ENCODE measurements at regions not wholly inside any gene's neighbourhood (a gene's known extent, or its start where the extent isn't known, plus 50 kb on each side); places are given as distances from the start of the nearest gene placed in this dataset.
A peak's percentile ranks its signal among the peaks of the same experiment; 100 is the strongest.

DNA sequence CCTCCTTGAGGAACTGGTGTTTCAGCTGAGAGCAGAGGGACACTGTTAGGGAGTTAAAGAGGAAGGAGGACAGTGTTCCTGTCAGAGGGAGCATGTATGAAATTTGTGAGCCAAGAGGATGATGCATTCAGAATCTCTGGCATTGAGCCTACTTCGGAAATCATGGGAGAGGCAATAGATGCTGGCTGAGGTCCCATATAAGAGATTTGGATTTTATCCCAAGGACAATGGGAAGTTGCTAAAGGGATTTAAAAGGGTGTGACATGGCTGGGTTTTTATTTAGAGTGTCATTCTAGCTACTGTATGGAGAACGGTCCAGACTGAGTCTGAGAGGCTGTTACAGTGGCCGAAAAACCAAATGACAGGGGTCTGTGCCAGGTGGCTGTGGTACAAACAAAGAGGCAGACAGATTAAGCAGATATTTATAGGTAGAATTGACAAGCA is 403.2 kb upstream of the B3GALT2 start:
- H3K18ac ChIP-seq (ENCODE audit: low read length): no peak overlapping the region
- H2AK5ac ChIP-seq (ENCODE audit: low read length): no peak overlapping the region
- H3K4me3 ChIP-seq (ENCODE audit: low read depth, low read length): no peak overlapping the region
- H3K79me2 ChIP-seq (ENCODE audit: control insufficient read depth, insufficient read depth, low read length, poor library complexity): no peaks in the 10 kb centered on the region
- no peak overlapping the region for H3K27ac ChIP-seq (ENCODE audit: low read depth, low read length)
- H3K14ac ChIP-seq (ENCODE audit: low read length): no peak overlapping the region
- no CpG with 5 or more reads among the region's 3 CpGs for WGBS (ENCODE audit: extremely low coverage, insufficient coverage, insufficient read length)
- no peaks in the 10 kb centered on the region for H3K4me1 ChIP-seq (ENCODE audit: control insufficient read depth in 1 of 2, insufficient read depth in 2 of 2, low read length in 2 of 2)
- no peak overlapping the region for H2BK12ac ChIP-seq (ENCODE audit: low read length)
- peak overlapping the region; percentile 72 for H3K9ac ChIP-seq (ENCODE audit: low read length)
- H4K8ac ChIP-seq (ENCODE audit: low read depth, low read length): no peak overlapping the region
- H3K36me3 ChIP-seq (ENCODE audit: control insufficient read depth in 1 of 2, insufficient read depth in 2 of 2, low read length in 2 of 2): no peaks in the 10 kb centered on the region
- H3K4me2 ChIP-seq (ENCODE audit: low read length): no peak overlapping the region
- H3K4ac ChIP-seq (ENCODE audit: low read depth, low read length): no peak overlapping the region
- H2AFZ ChIP-seq (ENCODE audit: insufficient read depth, low read length, poor library complexity): no peak overlapping the region
- no peak overlapping the region for H2BK120ac ChIP-seq (ENCODE audit: insufficient read depth, low read length, poor library complexity)
- H3K23ac ChIP-seq (ENCODE audit: low read length): no peak overlapping the region
- DNase-seq: no peak
- H3K9me3 ChIP-seq (ENCODE audit: insufficient read depth, low read depth, low read length): no peaks in the 10 kb centered on the region
- no peaks in the 10 kb centered on the region for H3K79me1 ChIP-seq (ENCODE audit: low read length)
- H3K27me3 ChIP-seq (ENCODE audit: insufficient read depth, low read length): no peaks in the 10 kb centered on the region
- no peak overlapping the region for H2BK5ac ChIP-seq (ENCODE audit: low read depth, low read length, poor library complexity)
- H4K12ac ChIP-seq (ENCODE audit: low read depth, low read length): no peak overlapping the region
- H4K91ac ChIP-seq (ENCODE audit: low read depth, low read length): no peak overlapping the region

DNA sequence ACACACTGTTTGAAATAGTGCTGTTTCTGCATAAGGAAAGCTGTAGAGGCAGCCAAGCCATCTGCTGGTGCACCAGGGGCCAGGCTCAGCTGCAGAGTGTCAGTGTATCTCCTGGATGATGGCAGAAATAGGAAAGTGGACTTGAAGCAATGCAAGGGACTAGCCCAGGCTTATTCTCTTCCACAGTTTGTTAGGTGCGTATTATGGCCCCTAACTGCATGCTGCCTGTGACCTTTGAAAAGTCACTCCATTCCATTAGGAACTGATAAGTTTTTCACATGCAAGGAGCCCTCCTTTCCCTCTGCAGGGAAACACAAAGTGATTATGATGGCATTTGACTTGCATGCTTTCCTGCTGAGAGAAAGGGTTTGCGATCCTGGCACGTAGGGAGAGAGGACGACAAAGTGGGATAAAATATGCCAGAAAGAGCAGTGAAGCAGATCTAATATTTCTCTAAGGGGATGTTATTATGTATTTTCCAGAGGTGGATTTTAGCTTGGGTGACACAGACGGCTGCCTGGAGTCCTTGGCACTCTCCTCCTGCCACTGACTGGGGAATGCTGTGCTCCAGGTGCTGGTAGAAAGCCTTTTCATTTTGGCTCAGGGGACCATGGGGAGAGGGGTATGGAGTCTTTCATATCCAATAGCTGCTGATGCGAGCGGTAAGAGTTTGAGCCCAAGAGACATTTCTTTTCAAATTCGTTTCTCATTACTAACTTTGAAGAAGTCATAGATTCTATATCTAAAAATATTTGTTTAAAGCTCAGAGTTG is 402.1 kb upstream of the B3GALT2 start:
- no peak overlapping the region for H2BK12ac ChIP-seq (ENCODE audit: low read length)
- no peak overlapping the region for H2BK5ac ChIP-seq (ENCODE audit: low read depth, low read length, poor library complexity)
- no peak overlapping the region for H3K27ac ChIP-seq (ENCODE audit: low read depth, low read length)
- no peak overlapping the region for H3K14ac ChIP-seq (ENCODE audit: low read length)
- H2AK5ac ChIP-seq (ENCODE audit: low read length): no peak overlapping the region
- no peak overlapping the region for H4K8ac ChIP-seq (ENCODE audit: low read depth, low read length)
- no peak overlapping the region for H3K4me2 ChIP-seq (ENCODE audit: low read length)
- no peak overlapping the region for H2BK120ac ChIP-seq (ENCODE audit: insufficient read depth, low read length, poor library complexity)
- no peaks in the 10 kb centered on the region for H3K36me3 ChIP-seq (ENCODE audit: control insufficient read depth in 1 of 2, insufficient read depth in 2 of 2, low read length in 2 of 2)
- no peak overlapping the region for H4K91ac ChIP-seq (ENCODE audit: low read depth, low read length)
- DNase-seq: peak in 1 of 2 donors; percentile 3
- H3K79me2 ChIP-seq (ENCODE audit: control insufficient read depth, insufficient read depth, low read length, poor library complexity): no peaks in the 10 kb centered on the region
- H3K27me3 ChIP-seq (ENCODE audit: insufficient read depth, low read length): no peaks in the 10 kb centered on the region
- no peaks in the 10 kb centered on the region for H3K4me1 ChIP-seq (ENCODE audit: control insufficient read depth in 1 of 2, insufficient read depth in 2 of 2, low read length in 2 of 2)
- H3K4me3 ChIP-seq (ENCODE audit: low read depth, low read length): no peak overlapping the region
- H3K23ac ChIP-seq (ENCODE audit: low read length): no peak overlapping the region
- H3K9ac ChIP-seq (ENCODE audit: low read length): no peak overlapping the region
- no peak overlapping the region for H3K18ac ChIP-seq (ENCODE audit: low read length)
- no CpG with 5 or more reads among the region's 8 CpGs for WGBS (ENCODE audit: extremely low coverage, insufficient coverage, insufficient read length)
- no peak overlapping the region for H2AFZ ChIP-seq (ENCODE audit: insufficient read depth, low read length, poor library complexity)
- H3K4ac ChIP-seq (ENCODE audit: low read depth, low read length): no peak overlapping the region
- no peaks in the 10 kb centered on the region for H3K9me3 ChIP-seq (ENCODE audit: insufficient read depth, low read depth, low read length)
- no peaks in the 10 kb centered on the region for H3K79me1 ChIP-seq (ENCODE audit: low read length)
- no peak overlapping the region for H4K12ac ChIP-seq (ENCODE audit: low read depth, low read length)

DNA sequence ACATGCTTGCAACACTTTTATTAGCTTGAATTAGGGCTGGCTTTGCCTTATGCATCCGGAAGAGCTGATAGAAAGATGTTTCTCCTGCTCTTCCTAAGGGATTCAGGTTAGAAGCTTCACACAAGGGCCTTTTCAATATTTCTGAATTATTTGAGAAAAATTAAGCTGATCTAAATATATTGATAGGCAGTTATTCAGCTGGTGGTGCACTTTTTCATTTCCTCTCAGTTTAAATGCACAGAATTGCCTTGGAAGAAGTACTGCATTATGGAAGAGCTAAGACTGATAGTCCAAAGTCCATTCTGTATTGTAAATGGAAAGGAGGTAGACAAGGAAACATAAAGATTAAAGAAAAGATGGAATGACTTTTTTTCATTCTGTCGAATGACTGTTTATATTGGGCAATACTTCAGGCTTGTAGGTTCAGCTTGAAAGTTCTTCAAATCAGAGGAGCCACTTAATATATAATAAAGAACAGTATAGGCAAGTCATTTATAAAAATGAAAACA is 398.4 kb upstream of the B3GALT2 start:
- Histone ChIP-seq H3K9me3 (ENCODE audit: insufficient read depth, low read depth, low read length) (no peaks in the 10 kb centered on the region), H3K27ac (ENCODE audit: low read depth, low read length) (no peak overlapping the region), H3K4me1 (ENCODE audit: control insufficient read depth in 1 of 2, insufficient read depth in 2 of 2, low read length in 2 of 2) (no peaks in the 10 kb centered on the region), H4K91ac (ENCODE audit: low read depth, low read length) (no peak overlapping the region), H3K79me1 (ENCODE audit: low read length) (no peaks in the 10 kb centered on the region), H3K79me2 (ENCODE audit: control insufficient read depth, insufficient read depth, low read length, poor library complexity) (no peaks in the 10 kb centered on the region), H3K4me3 (ENCODE audit: low read depth, low read length) (no peak overlapping the region), H2BK5ac (ENCODE audit: low read depth, low read length, poor library complexity) (no peak overlapping the region), H3K4me2 (ENCODE audit: low read length) (no peak overlapping the region), H2BK120ac (ENCODE audit: insufficient read depth, low read length, poor library complexity) (no peak overlapping the region), H3K14ac (ENCODE audit: low read length) (no peak overlapping the region), H3K36me3 (ENCODE audit: control insufficient read depth in 1 of 2, insufficient read depth in 2 of 2, low read length in 2 of 2) (no peaks in the 10 kb centered on the region), H2AFZ (ENCODE audit: insufficient read depth, low read length, poor library complexity) (no peak overlapping the region), H3K23ac (ENCODE audit: low read length) (no peak overlapping the region), H4K8ac (ENCODE audit: low read depth, low read length) (no peak overlapping the region), H4K12ac (ENCODE audit: low read depth, low read length) (no peak overlapping the region), H2AK5ac (ENCODE audit: low read length) (no peak overlapping the region), H3K4ac (ENCODE audit: low read depth, low read length) (no peak overlapping the region), H3K18ac (ENCODE audit: low read length) (no peak overlapping the region), H3K9ac (ENCODE audit: low read length) (no peak overlapping the region), H2BK12ac (ENCODE audit: low read length) (no peak overlapping the region), H3K27me3 (ENCODE audit: insufficient read depth, low read length) (no peaks in the 10 kb centered on the region)
- no peak for DNase-seq
- WGBS (ENCODE audit: extremely low coverage, insufficient coverage, insufficient read length): no CpG with 5 or more reads among the region's 2 CpGs

DNA sequence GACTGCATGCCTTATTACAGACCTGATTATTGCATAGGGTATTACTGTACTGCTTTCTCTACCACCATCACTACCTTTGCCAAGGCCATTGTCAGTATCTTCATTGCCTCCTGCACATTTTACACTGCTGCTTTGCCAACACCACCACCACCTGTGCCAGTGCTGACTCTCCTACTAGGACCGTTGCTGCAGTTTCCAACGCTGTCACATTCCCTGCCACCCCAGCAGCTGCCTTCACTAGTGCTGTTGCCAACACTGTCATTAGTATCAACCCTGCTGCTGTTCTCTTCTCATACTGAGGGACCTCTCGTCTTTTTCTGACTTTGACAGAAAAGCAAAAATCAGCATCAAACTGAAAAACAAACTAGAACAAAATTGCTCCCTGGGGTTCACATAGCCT is 394.9 kb upstream of the B3GALT2 start:
- no peaks in the 10 kb centered on the region for H3K79me2 ChIP-seq (ENCODE audit: control insufficient read depth, insufficient read depth, low read length, poor library complexity)
- no peak overlapping the region for H3K4ac ChIP-seq (ENCODE audit: low read depth, low read length)
- no peak overlapping the region for H2AK5ac ChIP-seq (ENCODE audit: low read length)
- H3K4me1 ChIP-seq (ENCODE audit: control insufficient read depth in 1 of 2, insufficient read depth in 2 of 2, low read length in 2 of 2): no peaks in the 10 kb centered on the region
- no peak overlapping the region for H2BK5ac ChIP-seq (ENCODE audit: low read depth, low read length, poor library complexity)
- no peak overlapping the region for H3K14ac ChIP-seq (ENCODE audit: low read length)
- no peaks in the 10 kb centered on the region for H3K79me1 ChIP-seq (ENCODE audit: low read length)
- no peak overlapping the region for H3K4me2 ChIP-seq (ENCODE audit: low read length)
- H4K91ac ChIP-seq (ENCODE audit: low read depth, low read length): no peak overlapping the region
- H2AFZ ChIP-seq (ENCODE audit: insufficient read depth, low read length, poor library complexity): no peak overlapping the region
- no peaks in the 10 kb centered on the region for H3K36me3 ChIP-seq (ENCODE audit: control insufficient read depth in 1 of 2, insufficient read depth in 2 of 2, low read length in 2 of 2)
- no CpG with 5 or more reads among the region's 3 CpGs for WGBS (ENCODE audit: extremely low coverage, insufficient coverage, insufficient read length)
- H3K4me3 ChIP-seq (ENCODE audit: low read depth, low read length): peak overlapping the region; percentile 14
- no peak overlapping the region for H3K9ac ChIP-seq (ENCODE audit: low read length)
- H3K18ac ChIP-seq (ENCODE audit: low read length): no peak overlapping the region
- no peak overlapping the region for H3K27ac ChIP-seq (ENCODE audit: low read depth, low read length)
- H2BK12ac ChIP-seq (ENCODE audit: low read length): no peak overlapping the region
- no peak for DNase-seq
- H4K12ac ChIP-seq (ENCODE audit: low read depth, low read length): no peak overlapping the region
- no peaks in the 10 kb centered on the region for H3K27me3 ChIP-seq (ENCODE audit: insufficient read depth, low read length)
- no peak overlapping the region for H2BK120ac ChIP-seq (ENCODE audit: insufficient read depth, low read length, poor library complexity)
- no peak overlapping the region for H4K8ac ChIP-seq (ENCODE audit: low read depth, low read length)
- no peak overlapping the region for H3K23ac ChIP-seq (ENCODE audit: low read length)
- no peaks in the 10 kb centered on the region for H3K9me3 ChIP-seq (ENCODE audit: insufficient read depth, low read depth, low read length)
